HEK293 (cell line): ENCODE measurements at regions not wholly inside any gene's neighbourhood (a gene's known extent, or its start where the extent isn't known, plus 50 kb on each side); places are given as distances from the start of the nearest gene placed in this dataset.

ENCODE experiments used
- CTCF ChIA-PET: fragments of 350-600 bp; formaldehyde crosslinking; extraction: SDS; loops from one replicate; lab custom pipeline; 2021; ENCODE audit warnings: antibody characterized with exemption; lab: Yijun Ruan, JAX
- POLR2A ChIA-PET: fragments of 300-600 bp; formaldehyde crosslinking; extraction: SDS; loops from one replicate; lab custom pipeline; 2020; ENCODE audit warnings: antibody characterized with exemption, inconsistent platforms; lab: Yijun Ruan, JAX
- H3K27ac ChIP-seq: fragments of 200-500 bp; sonication (Bioruptor generic); 2 replicates; pipeline ENCODE4 v1.5.1; 2014; ENCODE audit warnings: low read depth, low read length, control low read depth, inconsistent platforms; ENCODE audit errors: extremely low read depth
- H3K36me3 ChIP-seq, 2 experiments: fragments of 200-500 bp in 1 of 2; sonication (Bioruptor generic) in 1 of 2; 1 replicate in 1 of 2; 2 replicates in 1 of 2; pipeline ENCODE4 v1.5.1; 2014 to 2017; ENCODE audit warnings: inconsistent platforms in 2 of 2, low read length in 2 of 2; ENCODE audit not compliant: control insufficient read depth in 2 of 2, insufficient read depth in 1 of 2
- H3K4me1 ChIP-seq: fragments of 200-500 bp; sonication (Bioruptor generic); 2 replicates; pipeline ENCODE4 v1.5.1; 2014; ENCODE audit warnings: mild to moderate bottlenecking, low read length, inconsistent platforms; ENCODE audit not compliant: control insufficient read depth, insufficient read depth
- H3K4me3 ChIP-seq: 2 replicates; pipeline ENCODE4 v1.5.1; 2011; ENCODE audit warnings: low read depth, mild to moderate bottlenecking, control low read depth, low read length, moderate library complexity
- H3K9me3 ChIP-seq: fragments of 200-500 bp; sonication (Bioruptor generic); 2 replicates; pipeline ENCODE4 v1.5.1; 2014; ENCODE audit warnings: low read depth, low read length, inconsistent platforms; ENCODE audit not compliant: control insufficient read depth, insufficient read depth
- FEZF1 ChIP-seq: fragments of 450-650 bp; formaldehyde crosslinking; IDR thresholded peaks from 2 replicates; pipeline ENCODE4 v1.5.1; 2016; ENCODE audit warnings: missing biosample characterization, missing genetic modification characterization
- GLI2 ChIP-seq: fragments of 450-650 bp; formaldehyde crosslinking; IDR thresholded peaks from 2 replicates; pipeline ENCODE4; 2017; ENCODE audit warnings: missing biosample characterization, missing genetic modification characterization, low read depth, borderline replicate concordance
- HOXC10 ChIP-seq: sonication (generic); formaldehyde crosslinking; IDR thresholded peaks from 2 replicates; pipeline ENCODE4 v1.8.1; 2023; ENCODE audit warnings: mild to moderate bottlenecking, missing genetic modification reagents
- SP2 ChIP-seq: fragments of 450-650 bp; formaldehyde crosslinking; IDR thresholded peaks from 2 replicates; pipeline ENCODE4 v1.5.1; 2016; ENCODE audit warnings: missing biosample characterization, missing genetic modification characterization
- YY2 ChIP-seq: fragments of 450-650 bp; formaldehyde crosslinking; IDR thresholded peaks from 2 replicates; pipeline ENCODE4 v1.5.1; 2016; ENCODE audit warnings: missing biosample characterization, missing genetic modification characterization
- ZBTB20 ChIP-seq: fragments of 450-650 bp; formaldehyde crosslinking; IDR thresholded peaks from 2 replicates; pipeline ENCODE4 v1.5.1; 2016; ENCODE audit warnings: missing biosample characterization, missing genetic modification characterization
- ZEB2 ChIP-seq: fragments of 450-650 bp; formaldehyde crosslinking; IDR thresholded peaks from 2 replicates; pipeline ENCODE4 v1.5.1; 2016; ENCODE audit warnings: missing biosample characterization, missing genetic modification characterization
- ZNF10 ChIP-seq: fragments of 450-650 bp; formaldehyde crosslinking; IDR thresholded peaks from 2 replicates; pipeline ENCODE4 v1.5.1; 2017; ENCODE audit warnings: missing biosample characterization, missing genetic modification characterization
- ZNF114 ChIP-seq: fragments of 450-650 bp; formaldehyde crosslinking; IDR thresholded peaks from 2 replicates; pipeline ENCODE4 v1.5.0; 2017; ENCODE audit warnings: missing biosample characterization, missing genetic modification characterization
- ZNF138 ChIP-seq: fragments of 450-650 bp; formaldehyde crosslinking; IDR thresholded peaks from 2 replicates; pipeline ENCODE4 v1.5.1; 2016; ENCODE audit warnings: missing biosample characterization, missing genetic modification characterization, borderline replicate concordance
- ZNF140 ChIP-seq: fragments of 450-650 bp; formaldehyde crosslinking; IDR thresholded peaks from 2 replicates; pipeline ENCODE4 v1.5.1; 2016; ENCODE audit warnings: missing biosample characterization, missing genetic modification characterization
- ZNF423 ChIP-seq: fragments of 450-650 bp; formaldehyde crosslinking; IDR thresholded peaks from 2 replicates; pipeline ENCODE4 v1.5.1; 2016; ENCODE audit warnings: missing biosample characterization, missing genetic modification characterization
- ZNF555 ChIP-seq: fragments of 450-650 bp; formaldehyde crosslinking; conservative IDR thresholded peaks from 2 replicates; pipeline ENCODE4 v1.5.1; 2017; ENCODE audit warnings: missing biosample characterization, mild to moderate bottlenecking, missing genetic modification characterization, inconsistent platforms
- ZNF654 ChIP-seq: fragments of 450-650 bp; formaldehyde crosslinking; IDR thresholded peaks from 2 replicates; pipeline ENCODE4 v1.5.1; 2016; ENCODE audit warnings: low read depth, missing biosample characterization, missing genetic modification characterization
- ZNF792 ChIP-seq: fragments of 450-650 bp; formaldehyde crosslinking; IDR thresholded peaks from 2 replicates; pipeline ENCODE4 v1.5.1; 2016; ENCODE audit warnings: missing biosample characterization, missing genetic modification characterization
- ZNF843 ChIP-seq: fragments of 450-650 bp; formaldehyde crosslinking; IDR thresholded peaks from 2 replicates; pipeline ENCODE4 v1.5.1; 2016; ENCODE audit warnings: missing biosample characterization, missing genetic modification characterization
- ZSCAN23 ChIP-seq: fragments of 450-650 bp; formaldehyde crosslinking; IDR thresholded peaks from 2 replicates; pipeline ENCODE4 v1.5.1; 2016; ENCODE audit warnings: missing biosample characterization, missing genetic modification characterization
- TF ChIP-seq, protein P1 (sequence below): fragments of 450-650 bp; IDR thresholded peaks from 2 replicates; pipeline ENCODE4 v1.5.1; 2018; ENCODE audit warnings: missing biosample characterization, missing genetic modification characterization

DNA sequence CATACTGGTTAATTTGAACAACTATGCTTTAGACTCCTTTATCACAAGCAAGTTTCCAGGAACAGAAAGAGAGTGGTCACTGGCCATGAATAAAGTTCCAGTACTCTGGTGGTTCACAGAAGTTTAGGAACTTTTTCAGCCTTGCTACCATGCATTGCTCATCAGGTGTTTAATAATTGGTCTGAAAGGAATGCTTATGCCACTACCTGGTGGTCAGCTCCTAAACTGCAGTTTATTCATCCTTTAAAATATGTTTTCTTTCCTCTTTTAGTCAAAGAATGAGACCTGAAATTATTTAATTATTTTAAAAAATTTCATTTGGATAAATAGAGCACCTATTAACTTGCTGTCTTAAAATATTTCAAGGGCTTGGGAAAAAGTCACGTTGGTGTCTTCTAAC lies 260.1 kb upstream of the OR4E1 start:
- Histone ChIP-seq H3K27ac (no peak overlapping the region), H3K4me1 (no peaks in the 10 kb centered on the region), H3K9me3 (no peaks in the 10 kb centered on the region), H3K36me3 (no peaks in the 10 kb centered on the region), H3K4me3 (no peak overlapping the region)
- ChIA-PET CTCF (interaction anchor here (1.0 to 2.3 kb wide), 5 partner anchors 16 to 42 kb away, joined by 4 to 17 read pairs (median 7); no protein-coding TSS in a partner anchor), POLR2A (no interaction called here)
- TF ChIP-seq ZNF10 = peak; percentile 39; the same call in 1 of the 2 replicates
- TF ChIP-seq ZSCAN23 (tag by site-specific recombination) = no peak
- TF ChIP-seq, protein P1, sequence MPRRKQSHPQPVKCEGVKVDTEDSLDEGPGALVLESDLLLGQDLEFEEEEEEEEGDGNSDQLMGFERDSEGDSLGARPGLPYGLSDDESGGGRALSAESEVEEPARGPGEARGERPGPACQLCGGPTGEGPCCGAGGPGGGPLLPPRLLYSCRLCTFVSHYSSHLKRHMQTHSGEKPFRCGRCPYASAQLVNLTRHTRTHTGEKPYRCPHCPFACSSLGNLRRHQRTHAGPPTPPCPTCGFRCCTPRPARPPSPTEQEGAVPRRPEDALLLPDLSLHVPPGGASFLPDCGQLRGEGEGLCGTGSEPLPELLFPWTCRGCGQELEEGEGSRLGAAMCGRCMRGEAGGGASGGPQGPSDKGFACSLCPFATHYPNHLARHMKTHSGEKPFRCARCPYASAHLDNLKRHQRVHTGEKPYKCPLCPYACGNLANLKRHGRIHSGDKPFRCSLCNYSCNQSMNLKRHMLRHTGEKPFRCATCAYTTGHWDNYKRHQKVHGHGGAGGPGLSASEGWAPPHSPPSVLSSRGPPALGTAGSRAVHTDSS (tag by site-specific recombination) = no peak
- TF ChIP-seq FEZF1 (tag by site-specific recombination) = no peak
- TF ChIP-seq ZNF654 = no peak
- no peak for TF ChIP-seq GLI2 (tag by site-specific recombination)

DNA sequence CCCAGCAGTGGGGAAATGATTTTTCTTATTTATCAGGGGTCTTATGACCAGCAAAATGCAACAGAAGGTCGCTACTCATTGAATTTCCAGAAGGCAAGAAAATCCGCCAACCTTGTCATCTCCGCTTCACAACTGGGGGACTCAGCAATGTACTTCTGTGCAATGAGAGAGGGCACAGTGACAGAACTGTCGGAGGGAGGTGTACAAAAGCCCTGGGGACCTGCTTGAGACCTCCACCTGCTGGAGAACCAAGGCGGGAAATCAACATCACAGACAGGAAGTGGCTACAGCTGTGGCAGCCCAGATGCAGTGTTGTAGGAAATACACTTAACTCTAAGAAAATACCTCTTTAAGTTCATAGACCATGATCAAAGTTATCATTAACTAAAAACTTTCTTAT lies 250.9 kb upstream of the OR4E1 start:
- ChIA-PET CTCF (no interaction called here), POLR2A (no interaction called here)
- H3K27ac ChIP-seq = no peak overlapping the region
- no peaks in the 10 kb centered on the region for H3K36me3 ChIP-seq
- H3K4me3 ChIP-seq = no peak overlapping the region
- no peak for TF ChIP-seq HOXC10 (CRISPR knock-in tag)
- H3K4me1 ChIP-seq = no peaks in the 10 kb centered on the region
- H3K9me3 ChIP-seq = no peaks in the 10 kb centered on the region; the same call in 1 of the 2 replicates

DNA sequence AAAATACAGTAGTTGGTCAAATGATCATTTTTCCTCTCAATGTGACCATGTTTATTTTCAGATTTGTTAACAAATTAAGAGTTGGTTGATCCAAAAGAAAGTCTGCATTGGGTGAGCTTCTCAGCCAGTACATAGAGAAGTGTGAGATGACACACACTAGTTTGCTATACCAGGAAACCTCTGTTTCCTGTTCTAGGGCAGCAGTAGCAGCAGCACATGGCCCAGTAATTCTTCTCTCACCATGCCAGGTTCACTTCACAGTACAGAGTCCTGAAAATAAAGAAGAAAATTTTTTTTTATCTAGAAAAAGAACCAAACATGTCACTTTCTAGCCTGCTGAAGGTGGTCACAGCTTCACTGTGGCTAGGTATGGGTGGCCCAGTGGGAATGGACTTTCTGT lies 250.2 kb upstream of the OR4E1 start:
- TF ChIP-seq ZNF555 (tag by site-specific recombination) (no peak), ZNF792 (tag by site-specific recombination) (no peak), ZNF138 (no peak), ZBTB20 (tag by site-specific recombination) (no peak), ZNF843 (tag by site-specific recombination) (no peak), ZNF114 (tag by site-specific recombination) (no peak), ZEB2 (no peak), ZNF140 (tag by site-specific recombination) (no peak), ZNF423 (tag by site-specific recombination) (no peak), SP2 (tag by site-specific recombination) (no peak)
- ChIA-PET POLR2A (no interaction called here), CTCF (interaction anchor here (0.7 to 0.9 kb wide), 2 partner anchors 10 to 16 kb away, joined by 3 to 7 read pairs; no protein-coding TSS in a partner anchor)
- no peaks in the 10 kb centered on the region; the same call in 1 of the 2 replicates for H3K9me3 ChIP-seq
- no peak overlapping the region for H3K27ac ChIP-seq
- no peaks in the 10 kb centered on the region for H3K36me3 ChIP-seq
- H3K4me1 ChIP-seq = no peaks in the 10 kb centered on the region
- H3K4me3 ChIP-seq = no peak overlapping the region

DNA sequence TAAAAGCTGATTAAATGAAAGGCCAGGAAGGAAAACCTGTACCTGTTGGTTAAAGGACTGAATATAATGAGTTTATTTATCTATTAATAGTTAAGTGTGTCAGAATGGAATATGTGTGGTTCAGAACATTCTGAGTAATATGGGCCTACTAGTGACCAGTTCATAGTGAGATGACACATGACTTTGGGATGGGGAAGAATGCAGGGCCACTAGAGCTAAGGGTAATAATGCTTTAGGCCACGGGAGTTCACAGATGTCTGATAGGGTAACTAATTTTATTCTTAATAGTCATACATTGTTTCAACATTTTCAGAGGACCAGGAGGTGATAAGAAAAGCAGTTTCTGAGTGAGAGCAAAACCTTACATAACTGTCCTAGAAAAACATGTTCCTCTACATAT lies 247.8 kb upstream of the OR4E1 start:
- no peak overlapping the region for H3K4me3 ChIP-seq
- CTCF ChIA-PET = interaction anchor here (0.8 to 1.4 kb wide), 6 partner anchors 8 to 99 kb away, joined by 3 to 6 read pairs (median 4); no protein-coding TSS in a partner anchor

More for the DNA sequence above, 247.8 kb upstream of the OR4E1 start:
- Histone ChIP-seq H3K36me3 (no peaks in the 10 kb centered on the region), H3K4me1 (no peaks in the 10 kb centered on the region), H3K27ac (no peak overlapping the region), H3K9me3 (no peaks in the 10 kb centered on the region; the same call in 1 of the 2 replicates)
- TF ChIP-seq YY2 = no peak
- POLR2A ChIA-PET = no interaction called here
